H1 (cell line): ENCODE measurements at regions not wholly inside any gene's neighbourhood (a gene's known extent, or its start where the extent isn't known, plus 50 kb on each side); places are given as distances from the start of the nearest gene placed in this dataset.

Experiments
- CTCF ChIA-PET: fragments of 300-600 bp; sonication (Branson Sonifier 250); formaldehyde crosslinking; loops from one replicate; lab custom pipeline; 2021; ENCODE audit not compliant: partially characterized antibody; lab: Charles Lee
- POLR2A ChIA-PET: fragments of 300-600 bp; sonication (Branson Sonifier 250); formaldehyde crosslinking; loops from one replicate; lab custom pipeline; 2021; ENCODE audit warnings: inconsistent platforms; ENCODE audit not compliant: partially characterized antibody; lab: Charles Lee
- DNase-seq, 2 experiments: peaks; one replicate each; pipeline versions ENCODE4 v3.0.0 to v3.0.0-alpha.2; 2010 to 2022; ENCODE audit warnings: low spot score in 2 of 2, low read depth in 1 of 2, mixed read lengths in 1 of 2
- FAIRE-seq: peaks from 2 replicates; lab custom pipeline; 2011; peaks lifted over from hg19 to GRCh38; lab: Jason Lieb, UNC
- H2AFZ ChIP-seq: 2 replicates; pipeline ENCODE4 v1.8.1; 2012; ENCODE audit warnings: low read length, inconsistent platforms
- H2AK5ac ChIP-seq: 2 replicates; pipeline ENCODE4 v1.6.1; 2013; ENCODE audit warnings: low read depth, low read length
- H2BK120ac ChIP-seq: replicated peaks from 2 replicates; pipeline ENCODE3; 2013; ENCODE audit warnings: low read depth, low read length, inconsistent platforms
- H2BK12ac ChIP-seq: 2 replicates; pipeline ENCODE4 v1.6.1; 2013; ENCODE audit warnings: low read depth, low read length
- H2BK15ac ChIP-seq: 2 replicates; pipeline ENCODE4 v1.6.1; 2013; ENCODE audit warnings: low read length
- H2BK20ac ChIP-seq: 2 replicates; pipeline ENCODE4 v1.6.1; 2013; ENCODE audit warnings: low read length
- H2BK5ac ChIP-seq: 2 replicates; pipeline ENCODE4 v1.6.1; 2013; ENCODE audit warnings: low read depth, low read length
- H3K14ac ChIP-seq: 2 replicates; pipeline ENCODE4 v1.6.1; 2013; ENCODE audit warnings: inconsistent platforms; ENCODE audit not compliant: insufficient read length
- H3K18ac ChIP-seq: 2 replicates; pipeline ENCODE4 v1.6.1; 2013; ENCODE audit warnings: low read length; ENCODE audit errors: extremely low read depth
- H3K23ac ChIP-seq: 2 replicates; pipeline ENCODE4 v1.6.1; 2013; ENCODE audit warnings: inconsistent platforms; ENCODE audit not compliant: insufficient read length
- H3K23me2 ChIP-seq: 2 replicates; pipeline ENCODE4 v1.6.1; 2013; ENCODE audit warnings: low read depth, low read length
- H3K27ac ChIP-seq: 2 replicates; pipeline ENCODE4 v1.6.1; 2011; ENCODE audit warnings: low read depth, low read length, inconsistent platforms
- H3K27me3 ChIP-seq, 4 experiments: replicated peaks in 1 of 4; 1 replicate in 1 of 4; 2 replicates in 3 of 4; pipeline versions ENCODE4 v1.6.1 to v1.8.1; 2011 to 2013; ENCODE audit warnings: low read length in 3 of 4, mild to moderate bottlenecking in 3 of 4, inconsistent platforms in 2 of 4, mixed read lengths in 2 of 4, moderate library complexity in 1 of 4; ENCODE audit not compliant: control insufficient read depth in 3 of 4, insufficient read depth in 3 of 4; ENCODE audit errors: extremely low read depth in 1 of 4
- H3K36me3 ChIP-seq, 4 experiments: 2 replicates each; pipeline versions ENCODE4 v1.6.1 to v1.8.1; 2011 to 2013; ENCODE audit warnings: mild to moderate bottlenecking in 4 of 4, low read length in 3 of 4, moderate library complexity in 2 of 4, control low read depth in 1 of 4, inconsistent platforms in 1 of 4; ENCODE audit not compliant: insufficient read depth in 4 of 4, control insufficient read depth in 2 of 4
- H3K4ac ChIP-seq: replicated peaks from 2 replicates; pipeline ENCODE3; 2013; ENCODE audit warnings: low read length, low read depth, mixed read lengths, inconsistent platforms; ENCODE audit not compliant: insufficient read length
- H3K4me1 ChIP-seq, 4 experiments: replicated peaks in 1 of 4; 1 replicate in 1 of 4; 2 replicates in 3 of 4; pipeline versions ENCODE4 v1.6.1 to v1.8.1; 2011 to 2013; ENCODE audit warnings: low read length in 3 of 4, inconsistent platforms in 2 of 4, mixed read lengths in 1 of 4; ENCODE audit not compliant: insufficient read depth in 4 of 4, control insufficient read depth in 3 of 4
- H3K4me2 ChIP-seq, 2 experiments: 2 replicates each; pipeline versions ENCODE4 v1.6.1 to v1.8.1; 2011 to 2013; ENCODE audit warnings: low read depth in 2 of 2, low read length in 2 of 2, control low read depth in 1 of 2, inconsistent platforms in 1 of 2, mild to moderate bottlenecking in 1 of 2; ENCODE audit not compliant: insufficient read depth in 1 of 2
- H3K4me3 ChIP-seq, 4 experiments: fragments of 200-600, 300-600 bp in 1 of 4; sonication (generic), shearing (Covaris generic), sonication (Bioruptor Twin) in 1 of 4; 2 replicates each; pipeline versions ENCODE4 v1.5.1 to v1.8.1; 2011 to 2016; ENCODE audit warnings: low read length in 4 of 4, low read depth in 3 of 4, control low read depth in 2 of 4, inconsistent platforms in 2 of 4, mild to moderate bottlenecking in 2 of 4, mixed read lengths in 1 of 4, moderate library complexity in 1 of 4; ENCODE audit not compliant: insufficient read depth in 2 of 4; ENCODE audit errors: extremely low read depth in 1 of 4
- H3K56ac ChIP-seq: replicated peaks from 2 replicates; pipeline ENCODE3; 2013; ENCODE audit warnings: low read depth, mild to moderate bottlenecking, mixed read lengths, low read length, inconsistent platforms; ENCODE audit not compliant: insufficient read length
- H3K79me1 ChIP-seq: 2 replicates; pipeline ENCODE4 v1.6.1; 2013; ENCODE audit warnings: low read depth, low read length, control low read depth
- H3K79me2 ChIP-seq, 2 experiments: 2 replicates each; pipeline versions ENCODE4 v1.6.1 to v1.8.1; 2012 to 2013; ENCODE audit warnings: low read length in 2 of 2, mild to moderate bottlenecking in 2 of 2, inconsistent platforms in 1 of 2; ENCODE audit not compliant: insufficient read depth in 2 of 2, control insufficient read depth in 1 of 2
- H3K9ac ChIP-seq, 4 experiments: replicated peaks in 1 of 4; 1 replicate in 1 of 4; 2 replicates in 3 of 4; pipeline versions ENCODE4 v1.6.1 to v1.8.1; 2011 to 2013; ENCODE audit warnings: low read depth in 3 of 4, low read length in 3 of 4, control low read depth in 2 of 4, mild to moderate bottlenecking in 2 of 4, moderate library complexity in 2 of 4, inconsistent platforms in 1 of 4; ENCODE audit errors: extremely low read depth in 1 of 4
- H3K9me3 ChIP-seq, 2 experiments: 2 replicates each; pipeline versions ENCODE4 v1.6.1 to v1.8.1; 2012 to 2013; ENCODE audit warnings: mild to moderate bottlenecking in 2 of 2, moderate library complexity in 2 of 2, control low read depth in 1 of 2, inconsistent platforms in 1 of 2, low read depth in 1 of 2, low read length in 1 of 2, mixed read lengths in 1 of 2; ENCODE audit not compliant: insufficient read depth in 2 of 2
- H4K20me1 ChIP-seq, 2 experiments: replicated peaks in 1 of 2; 2 replicates each; pipeline versions ENCODE3 to v1.8.1; 2011 to 2013; ENCODE audit warnings: inconsistent platforms in 2 of 2, low read length in 2 of 2, mild to moderate bottlenecking in 1 of 2; ENCODE audit not compliant: insufficient read depth in 2 of 2, control insufficient read depth in 1 of 2
- H4K5ac ChIP-seq: 2 replicates; pipeline ENCODE4 v1.6.1; 2013; ENCODE audit warnings: low read length, low read depth, mixed read lengths, inconsistent platforms; ENCODE audit not compliant: insufficient read length
- H4K8ac ChIP-seq: 2 replicates; pipeline ENCODE4 v1.8.0; 2013; ENCODE audit warnings: mild to moderate bottlenecking, moderate library complexity, low read length, inconsistent platforms; ENCODE audit not compliant: insufficient read depth; ENCODE audit errors: extremely low read depth
- H4K91ac ChIP-seq: replicated peaks from 2 replicates; pipeline ENCODE3; 2013; ENCODE audit warnings: low read length, mixed read lengths, inconsistent platforms; ENCODE audit not compliant: insufficient read length
- MAX ChIP-seq: IDR thresholded peaks from 2 replicates; pipeline ENCODE4 v1.6.1; 2012; ENCODE audit warnings: inconsistent platforms
- PHF8 ChIP-seq: fragments of 200-600 bp; sonication (generic); conservative IDR thresholded peaks from 2 replicates; pipeline ENCODE4 v1.7.1; 2012; ENCODE audit warnings: low read depth, mild to moderate bottlenecking, inconsistent platforms, low read length, moderate library complexity
- RXRA ChIP-seq: IDR thresholded peaks from 2 replicates; pipeline ENCODE4 v1.6.1; 2011; ENCODE audit warnings: low read depth, mild to moderate bottlenecking, low read length, moderate library complexity; ENCODE audit not compliant: insufficient read depth
- WGBS, 2 experiments: shearing (Covaris generic) in 1 of 2; methylation state at CpG; one replicate each; pipeline versions ENCODE4 v1.1.6 to v1.1.7; 2013 to 2015; ENCODE audit warnings: low lambda C conversion rate in 2 of 2, mixed read lengths in 2 of 2, inconsistent platforms in 1 of 2, low coverage in 1 of 2, missing lambda C conversion rate in 1 of 2; ENCODE audit not compliant: insufficient replicate concordance in 2 of 2, insufficient coverage in 1 of 2, insufficient read length in 1 of 2; ENCODE audit errors: extremely low coverage in 1 of 2, missing lambda C conversion rate in 1 of 2; 5-methylcytosine and 5-hydroxymethylcytosine counted together

- Histone ChIP-seq H2BK120ac (no peak overlapping the region), H3K27ac (no peak overlapping the region), H2BK12ac (no peak overlapping the region), H2AFZ (no peak overlapping the region), H4K20me1 (no peaks in the 10 kb centered on the region), H4K8ac (no peak overlapping the region; the same call in 1 of the 2 replicates), H2BK15ac (peak overlapping the region; percentile 25; the same call in 1 of the 2 replicates), H3K27me3 (no peaks in the 10 kb centered on the region), H3K4ac (no peak overlapping the region), H3K36me3 (no peaks in the 10 kb centered on the region), H3K79me1 (no peaks in the 10 kb centered on the region), H3K9me3 (no peaks in the 10 kb centered on the region), H3K23me2 (no peaks in the 10 kb centered on the region), H3K14ac (no peak overlapping the region), H3K4me3 (no peak overlapping the region), H3K18ac (no peak overlapping the region), H3K56ac (no peak overlapping the region), H3K23ac (no peak overlapping the region), H2AK5ac (no peak overlapping the region), H3K4me1 (peaks cover 0 to 16% (median 5%) of the 10 kb centered on the region in 4 experiments; a peak in 5 of 7 replicates), H2BK5ac (no peak overlapping the region; the same call in 1 of the 2 replicates), H3K79me2 (no peaks in the 10 kb centered on the region), H4K5ac (no peak overlapping the region), H2BK20ac (no peak overlapping the region), H4K91ac (no peak overlapping the region), H3K4me2 (0 out of 4 replicates have a peak overlapping the region, but pooled peaks of 1 of the 2 experiments have one; percentile 12), H3K9ac (no peak overlapping the region)
- ChIA-PET POLR2A (no interaction called here), CTCF (interaction anchor here (1.3 to 1.6 kb wide), 2 partner anchors 11 to 29 kb away, joined by 3 to 4 read pairs; no protein-coding TSS in a partner anchor)
- FAIRE-seq (no peak), DNase-seq (no peak)
- TF ChIP-seq PHF8 (no peak), MAX (no peak), RXRA (no peak)
- 90% methylated on average over 5 of the region's 5 CpGs; no CpG with 5 or more reads in 1 of the 2 experiments for WGBS, 2 experiments
These were observed 120.3 kb upstream of the TMEM106B start for GRCh38 chr7:12090757-12091221.
